AG04449 (cell line): ENCODE measurements at regions not wholly inside any gene's neighbourhood (a gene's known extent, or its start where the extent isn't known, plus 50 kb on each side); places are given as distances from the start of the nearest gene placed in this dataset.
"Not testable (repeated sequence)": the region's sequence is repeated elsewhere in the genome, so short reads cannot be mapped to it uniquely, and the experiment has no call there.

Source experiments
- CTCF ChIA-PET: fragments of 350-600 bp; formaldehyde crosslinking; extraction: SDS; loops from one replicate; lab custom pipeline; 2021; ENCODE audit warnings: antibody characterized with exemption; lab: Yijun Ruan, JAX
- POLR2A ChIA-PET: fragments of 400-600, 350-600 bp; formaldehyde crosslinking; extraction: SDS; loops from one replicate; lab custom pipeline; 2020; ENCODE audit warnings: antibody characterized with exemption, inconsistent platforms; lab: Yijun Ruan, JAX
- DNase-seq: peaks from one replicate; pipeline ENCODE4 v3.0.0-alpha.2; 2010; ENCODE audit warnings: low read depth, low spot score
- H3K4me3 ChIP-seq: 2 replicates; pipeline ENCODE4 v1.5.1; 2011; ENCODE audit warnings: low read depth, mild to moderate bottlenecking, control low read depth, low read length
- TF ChIP-seq, protein P1 (sequence below): IDR thresholded peaks from one replicate; pipeline ENCODE4 v1.5.1; 2011; ENCODE audit warnings: mild to moderate bottlenecking, moderate library complexity, low read length, control low read depth, inconsistent platforms; ENCODE audit not compliant: insufficient read depth; ENCODE audit errors: missing control alignments

DNA sequence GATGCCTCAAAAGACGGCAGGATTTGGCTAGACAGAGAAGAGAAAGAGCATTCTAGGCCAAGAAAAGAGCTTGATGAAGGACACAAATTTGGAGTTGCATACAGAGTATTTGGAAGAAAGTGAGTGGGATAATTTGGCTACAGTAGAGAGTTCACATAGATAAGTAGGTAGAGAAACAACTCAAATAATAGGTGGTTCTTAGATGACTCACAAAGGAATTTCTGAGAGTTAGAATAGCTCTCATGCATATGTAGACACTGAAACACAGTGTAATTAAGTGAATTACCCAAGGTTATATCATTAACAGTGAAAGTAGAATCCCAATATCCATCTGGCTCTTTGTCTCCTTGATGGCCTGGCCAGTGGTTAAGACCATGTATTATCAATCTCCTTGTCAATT lies 228.6 kb upstream of the DDI1 start:
- POLR2A ChIA-PET = interaction anchor here (0.6 kb wide), 1 partner anchor 10 kb away, joined by 3 read pairs; no protein-coding TSS in a partner anchor
- CTCF ChIA-PET = interaction anchor here (1.2 kb wide), 2 partner anchors 13 to 126 kb away, joined by 3 read pairs; no protein-coding TSS in a partner anchor

DNA sequence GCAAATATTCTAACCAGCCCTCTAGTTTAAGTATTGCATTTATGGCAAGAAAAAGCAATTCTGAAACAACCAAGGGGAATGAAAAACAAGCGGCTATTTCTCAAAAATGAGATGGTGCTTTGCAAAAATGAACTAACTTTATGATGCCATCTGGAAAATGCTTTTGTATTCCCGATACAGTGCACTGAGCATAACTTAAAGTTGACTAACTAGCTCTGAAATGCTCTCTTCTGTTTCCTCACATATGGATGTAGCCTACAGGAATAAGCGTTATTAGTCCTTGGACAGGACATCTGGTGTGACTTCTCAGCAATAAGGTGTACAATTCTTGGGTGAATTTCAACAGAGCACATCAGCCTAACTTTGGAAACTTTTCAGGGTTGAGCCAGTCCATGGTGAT lies 228.2 kb upstream of the DDI1 start:
- CTCF ChIA-PET = interaction anchor here (1.2 kb wide), 1 partner anchor 127 kb away, joined by 3 read pairs; no protein-coding TSS in a partner anchor
- TF ChIP-seq, protein P1, sequence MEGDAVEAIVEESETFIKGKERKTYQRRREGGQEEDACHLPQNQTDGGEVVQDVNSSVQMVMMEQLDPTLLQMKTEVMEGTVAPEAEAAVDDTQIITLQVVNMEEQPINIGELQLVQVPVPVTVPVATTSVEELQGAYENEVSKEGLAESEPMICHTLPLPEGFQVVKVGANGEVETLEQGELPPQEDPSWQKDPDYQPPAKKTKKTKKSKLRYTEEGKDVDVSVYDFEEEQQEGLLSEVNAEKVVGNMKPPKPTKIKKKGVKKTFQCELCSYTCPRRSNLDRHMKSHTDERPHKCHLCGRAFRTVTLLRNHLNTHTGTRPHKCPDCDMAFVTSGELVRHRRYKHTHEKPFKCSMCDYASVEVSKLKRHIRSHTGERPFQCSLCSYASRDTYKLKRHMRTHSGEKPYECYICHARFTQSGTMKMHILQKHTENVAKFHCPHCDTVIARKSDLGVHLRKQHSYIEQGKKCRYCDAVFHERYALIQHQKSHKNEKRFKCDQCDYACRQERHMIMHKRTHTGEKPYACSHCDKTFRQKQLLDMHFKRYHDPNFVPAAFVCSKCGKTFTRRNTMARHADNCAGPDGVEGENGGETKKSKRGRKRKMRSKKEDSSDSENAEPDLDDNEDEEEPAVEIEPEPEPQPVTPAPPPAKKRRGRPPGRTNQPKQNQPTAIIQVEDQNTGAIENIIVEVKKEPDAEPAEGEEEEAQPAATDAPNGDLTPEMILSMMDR = no peak
- POLR2A ChIA-PET = no interaction called here
- DNase-seq = no peak
- no peak overlapping the region for H3K4me3 ChIP-seq

More for the DNA sequence above, 228.6 kb upstream of the DDI1 start:
- no peak for DNase-seq
- no peak overlapping the region for H3K4me3 ChIP-seq
- TF ChIP-seq, protein P1 = no peak

GRCh38 chr11:103811870-103812455 lies 224.5 kb upstream of the DDI1 start:
- no peak overlapping the region for H3K4me3 ChIP-seq
- no peak for DNase-seq
- TF ChIP-seq, protein P1 = no peak
- POLR2A ChIA-PET = no interaction called here
- CTCF ChIA-PET = no interaction called here

GRCh38 chr11:103812680-103813079 lies 223.8 kb upstream of the DDI1 start:
- no peak for DNase-seq
- H3K4me3 ChIP-seq = no peak overlapping the region
- TF ChIP-seq, protein P1 = no peak
- CTCF ChIA-PET = no interaction called here
- POLR2A ChIA-PET = no interaction called here

DNA sequence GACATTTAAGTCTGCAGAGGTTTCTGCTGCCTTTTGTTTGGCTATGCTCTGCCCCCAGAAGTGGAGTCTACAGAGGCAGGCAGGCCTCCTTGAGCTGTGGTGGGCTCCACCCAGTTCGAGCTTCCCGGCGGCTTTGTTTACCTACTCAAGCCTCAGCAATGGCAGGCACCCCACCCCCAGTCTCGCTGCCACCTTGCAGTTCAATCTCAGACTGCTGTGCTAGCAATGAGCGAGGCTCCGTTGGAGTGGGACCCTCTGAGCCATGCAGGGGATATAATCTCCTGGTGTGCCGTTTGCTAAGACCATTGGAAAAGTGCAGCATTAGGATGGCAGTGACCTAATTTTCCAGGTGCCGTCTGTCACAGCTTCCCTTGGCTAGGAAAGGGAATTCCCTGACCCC lies 216.1 kb upstream of the DDI1 start:
- POLR2A ChIA-PET = not testable (repeated sequence)

GRCh38 chr11:103824116-103824515 lies 212.3 kb upstream of the DDI1 start:
- DNase-seq = no peak
- CTCF ChIA-PET = no interaction called here
- TF ChIP-seq, protein P1 = no peak
- POLR2A ChIA-PET = no interaction called here
- no peak overlapping the region for H3K4me3 ChIP-seq

More for the DNA sequence above, 216.1 kb upstream of the DDI1 start:
- CTCF ChIA-PET, DNase-seq, H3K4me3 ChIP-seq: not testable (repeated sequence)

- CTCF ChIA-PET = no interaction called here
- POLR2A ChIA-PET = no interaction called here
- no peak for DNase-seq
- no peak overlapping the region for H3K4me3 ChIP-seq
- TF ChIP-seq, protein P1 = no peak
These were observed 211.0 kb upstream of the DDI1 start for GRCh38 chr11:103825469-103825868.
